GOT3 (cell line): ENCODE measurements at regions not wholly inside any gene's neighbourhood (a gene's known extent, or its start where the extent isn't known, plus 50 kb on each side); places are given as distances from the start of the nearest gene placed in this dataset.

Experiments
- DNase-seq: peaks from one replicate; lab custom pipeline; 2025; ENCODE audit warnings: mixed read lengths; lab: John Stamatoyannopoulos, UW

DNA sequence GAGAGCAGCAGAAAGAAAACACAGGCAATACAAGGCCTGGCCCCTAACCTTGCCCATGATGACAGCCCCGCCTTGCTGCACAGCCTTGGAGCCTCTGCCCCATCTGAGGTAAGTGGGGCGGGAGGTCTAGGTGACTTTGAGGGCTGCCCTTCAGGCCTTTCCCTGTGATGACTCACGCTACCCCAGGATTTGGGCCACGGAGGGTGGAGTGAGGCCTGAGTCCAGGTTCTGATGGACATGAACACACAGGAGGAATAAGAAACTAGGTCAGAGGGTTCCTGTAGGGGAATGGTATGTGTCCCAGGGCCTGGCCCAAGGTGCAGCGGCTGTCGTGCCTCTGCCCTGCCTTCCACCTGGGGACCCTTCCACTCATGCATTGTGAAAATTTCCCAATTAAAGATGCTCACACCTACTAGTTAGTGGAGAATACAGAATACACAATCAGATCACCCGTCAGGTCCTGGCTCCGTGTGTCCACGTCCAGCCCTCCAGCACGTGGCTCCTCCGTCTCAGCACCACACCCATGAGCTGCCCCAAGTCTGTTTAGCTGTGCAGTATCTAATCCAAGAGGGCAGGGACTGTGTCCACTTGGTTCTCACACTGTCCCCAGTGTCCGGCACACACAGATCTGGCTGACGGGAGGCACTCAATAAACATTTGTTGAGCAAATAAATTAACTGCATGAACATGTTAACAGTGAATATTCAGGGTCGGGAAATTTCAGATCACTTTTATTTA is 111.0 kb downstream of the CHST1 start:
- no peak for DNase-seq

DNA sequence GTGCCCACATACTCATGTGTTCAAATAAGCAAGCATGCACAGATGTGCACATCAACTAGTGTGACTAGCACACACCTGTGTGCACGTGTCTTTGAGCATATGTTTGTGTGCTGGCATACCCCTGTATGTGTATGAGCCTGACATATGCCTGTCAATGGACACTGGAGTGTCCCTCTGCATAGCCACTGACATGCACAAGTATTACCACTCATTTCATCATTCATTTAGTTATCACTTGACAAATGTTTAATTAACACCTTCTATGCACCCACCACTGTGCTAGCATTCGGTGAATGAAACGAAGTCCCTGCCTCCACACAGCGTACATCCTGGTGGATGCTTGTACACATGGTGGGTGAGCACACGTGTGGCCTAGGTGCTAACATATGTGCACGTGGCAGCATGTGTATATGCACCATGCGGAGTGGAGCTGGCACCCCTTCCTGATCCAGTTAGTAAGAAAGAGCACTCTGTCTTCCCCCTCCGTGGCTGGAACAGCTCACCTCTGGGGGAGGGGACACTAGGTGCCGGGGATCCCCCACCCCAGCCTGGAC is 112.0 kb downstream of the CHST1 start:
- DNase-seq = no peak

DNA sequence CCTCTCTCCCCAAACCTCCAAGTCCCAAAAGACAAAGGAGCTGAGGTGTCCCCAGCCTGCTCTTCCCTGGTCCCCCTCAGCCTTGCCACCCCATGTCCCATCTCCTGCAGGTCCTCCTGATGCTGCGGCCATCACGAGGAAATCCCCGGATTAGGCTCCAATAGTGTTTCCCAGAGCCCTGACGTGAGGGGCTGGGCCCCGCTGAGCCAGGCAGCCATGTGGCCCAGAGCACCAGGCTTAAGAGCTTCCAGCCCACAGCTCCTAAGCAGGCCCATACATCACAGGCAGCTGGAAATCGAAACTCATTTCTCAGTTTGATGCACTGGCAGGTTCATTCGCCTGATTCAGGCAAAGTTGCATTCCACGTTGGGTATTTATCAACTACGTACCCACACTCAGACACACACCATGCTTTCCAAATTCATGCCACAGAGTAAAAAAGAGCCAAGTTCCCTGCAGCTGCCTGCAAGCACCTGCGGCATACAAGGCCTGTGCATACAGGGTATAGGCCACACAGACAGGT is 114.2 kb downstream of the CHST1 start:
- no peak for DNase-seq

DNA sequence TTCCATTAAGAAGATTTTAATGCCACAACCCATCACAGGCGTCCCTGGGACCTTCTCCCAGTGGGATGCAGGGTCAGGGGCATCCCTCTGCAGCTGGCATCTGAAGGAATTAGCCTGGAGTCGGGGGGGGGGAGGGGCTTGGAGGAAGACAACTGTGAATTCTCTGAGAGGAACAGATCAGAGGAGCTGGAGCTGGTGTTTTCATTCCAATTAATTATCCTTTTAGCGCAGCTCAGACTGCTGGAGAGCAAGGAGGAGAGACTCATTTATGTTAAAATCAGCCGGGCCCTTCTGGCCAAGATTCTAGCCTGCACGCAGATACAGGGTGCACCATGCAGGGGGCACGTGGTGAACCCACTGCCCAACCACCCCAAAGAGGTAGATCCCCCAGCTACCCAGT is 116.2 kb downstream of the CHST1 start:
- no peak for DNase-seq

DNA sequence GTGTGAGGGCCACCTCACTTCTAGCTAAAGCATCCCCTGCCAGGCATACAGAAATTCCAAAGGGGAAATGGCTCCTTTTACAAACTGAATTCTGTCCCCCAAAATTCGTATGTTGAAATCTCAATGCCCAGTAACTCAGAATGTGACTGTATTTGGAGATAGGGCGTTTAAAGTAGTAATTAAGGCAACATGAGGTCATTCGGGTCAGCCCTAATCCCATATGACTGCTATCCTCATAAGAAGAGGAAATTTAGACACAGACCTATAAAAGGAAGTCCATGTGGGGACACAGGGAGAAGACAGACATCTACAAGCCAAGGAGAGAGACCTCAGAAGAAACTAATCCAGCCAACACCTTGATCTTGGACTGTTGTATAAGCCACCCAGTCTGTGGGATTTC is 119.1 kb downstream of the CHST1 start:
- no peak for DNase-seq

DNA sequence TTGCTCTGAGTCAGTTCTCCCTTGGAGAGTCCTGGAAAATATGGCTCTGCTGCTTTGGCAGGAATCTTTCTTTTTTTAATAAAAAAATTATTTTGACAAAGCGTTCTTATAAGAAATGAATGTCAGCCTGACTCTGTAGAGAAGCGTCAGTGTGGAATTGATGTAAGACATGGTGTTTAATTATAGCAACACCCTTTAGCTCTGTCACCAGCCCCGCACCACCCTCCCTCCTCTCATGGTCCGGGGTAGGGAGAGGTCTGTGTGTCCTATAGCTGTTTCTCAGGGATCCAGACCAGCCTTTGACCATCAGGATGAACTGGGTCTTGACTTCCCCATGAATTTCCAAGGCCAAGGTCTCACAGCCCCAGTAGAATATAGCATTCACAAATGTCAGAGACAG is 120.6 kb downstream of the CHST1 start:
- DNase-seq = no peak

DNA sequence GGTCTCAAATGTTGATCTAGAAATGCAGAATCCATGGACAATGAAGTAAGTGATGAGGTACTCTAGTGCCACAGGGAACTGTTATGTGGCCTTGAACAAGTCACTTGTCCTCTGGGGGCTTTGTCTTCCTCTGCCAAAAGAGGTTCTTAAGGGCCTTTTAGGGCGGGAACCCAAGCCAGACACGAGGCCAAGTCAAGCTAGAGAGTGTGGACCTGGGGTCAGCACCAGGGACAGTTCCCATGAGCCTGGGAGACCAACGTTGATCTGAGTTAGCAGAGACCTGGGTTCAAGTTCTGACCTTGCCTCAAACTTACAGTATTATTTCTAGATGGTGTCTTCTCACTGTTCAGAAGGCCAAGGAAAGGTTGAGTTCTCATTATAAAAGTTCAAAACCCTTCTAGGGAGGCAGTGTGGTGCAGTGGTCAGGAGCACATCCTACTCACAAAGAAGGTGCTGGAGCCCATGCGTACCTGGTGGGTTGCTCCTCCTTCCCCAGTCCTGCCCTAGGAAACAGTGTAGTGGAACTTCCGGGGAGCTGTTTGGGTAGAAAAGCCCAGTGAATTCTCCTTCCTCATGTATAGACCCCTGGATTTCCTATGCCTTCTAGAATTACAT is 121.5 kb downstream of the CHST1 start:
- no peak for DNase-seq

DNA sequence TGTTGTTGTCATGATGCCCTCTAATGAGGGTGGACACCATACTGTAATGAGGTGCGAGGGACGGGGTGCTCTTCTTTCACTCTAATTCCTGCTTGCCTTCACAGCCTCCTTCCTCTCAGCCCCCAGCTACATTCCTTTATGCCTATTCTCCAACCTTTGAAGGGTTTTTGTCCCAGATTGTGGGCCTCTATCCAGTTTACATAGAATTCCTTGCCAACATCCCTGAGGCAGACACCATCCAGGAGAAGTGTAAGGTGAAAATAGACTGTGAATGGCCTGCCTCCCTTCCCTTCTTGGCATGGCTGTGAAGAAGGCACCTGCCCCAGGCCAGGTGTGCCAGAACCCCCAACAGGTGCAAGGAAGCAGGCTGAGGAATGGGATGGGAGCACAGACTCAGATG is 122.3 kb downstream of the CHST1 start:
- DNase-seq = no peak

DNA sequence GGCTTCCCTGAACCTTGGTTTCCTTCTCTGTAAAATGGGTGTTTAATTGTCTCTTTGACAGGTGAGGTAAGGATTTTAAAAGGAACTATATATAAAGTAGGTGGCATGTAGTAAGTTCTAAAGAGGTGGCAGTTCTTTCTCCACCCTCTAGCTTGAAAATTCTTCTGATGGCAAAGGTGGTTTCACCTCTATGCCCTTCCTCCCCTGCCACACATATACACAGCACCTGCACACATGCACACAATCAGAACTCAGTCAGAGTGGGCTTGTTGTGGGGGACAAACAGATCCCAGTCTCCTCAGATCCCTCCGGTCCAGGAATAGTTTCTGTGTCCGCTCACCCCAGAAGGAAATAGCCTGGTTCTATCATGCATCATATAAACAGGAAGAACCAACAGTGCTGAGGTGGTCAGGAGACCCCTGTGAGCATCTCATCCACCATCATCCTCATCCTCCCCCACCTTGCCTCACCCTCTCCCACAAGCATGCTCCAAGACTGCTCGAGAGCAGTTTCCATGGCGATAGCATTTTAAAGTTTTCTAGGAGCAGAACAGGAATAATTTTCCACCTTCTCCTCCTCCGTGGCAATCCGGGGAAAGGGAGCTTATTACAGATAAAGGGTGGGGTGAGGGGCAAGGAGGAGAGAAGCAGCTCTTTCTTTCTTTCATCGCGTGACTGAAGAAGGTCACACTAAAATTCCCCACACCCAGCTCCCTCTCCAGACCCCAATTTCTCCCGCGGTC is 123.6 kb downstream of the CHST1 start:
- DNase-seq = no peak

DNA sequence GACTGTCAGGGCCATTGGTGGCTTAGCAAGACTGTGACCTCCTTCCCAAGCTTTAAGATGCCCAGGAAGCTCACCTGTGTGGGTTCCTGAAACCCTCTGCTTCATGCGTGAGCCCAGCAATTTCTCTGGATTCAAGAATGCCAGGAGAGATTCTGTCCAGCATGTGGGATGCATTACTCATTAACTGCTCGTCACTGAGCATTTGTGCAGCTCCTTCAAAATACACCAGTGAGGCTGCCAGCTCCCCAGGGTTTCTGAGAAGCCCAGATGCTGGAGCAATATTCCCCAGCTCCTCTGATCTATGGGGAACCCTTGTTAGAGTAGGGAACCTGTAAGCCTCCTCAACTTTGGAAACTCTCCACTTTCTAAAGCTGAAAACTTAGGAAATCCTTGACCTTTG is 126.5 kb downstream of the CHST1 start:
- DNase-seq = no peak

DNA sequence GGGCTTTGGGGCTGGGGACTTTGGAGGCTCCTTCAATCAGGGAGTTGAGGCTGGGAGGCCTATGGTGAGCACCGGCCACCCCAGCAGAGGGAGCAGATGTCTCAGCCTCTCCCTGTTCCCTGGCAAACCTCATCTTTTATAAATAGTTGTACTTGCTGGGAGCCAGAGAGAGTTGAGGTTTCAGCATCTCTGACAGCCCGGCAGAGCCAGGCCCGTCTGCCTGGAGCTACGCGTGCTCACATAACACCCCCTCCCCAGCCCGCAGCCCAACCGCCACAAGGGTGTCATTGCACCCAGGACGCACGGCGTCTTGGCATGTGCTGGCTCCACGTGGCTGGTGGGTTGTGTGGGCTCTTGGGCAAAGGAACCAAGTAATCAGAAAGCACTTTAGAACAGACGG is 127.1 kb downstream of the CHST1 start:
- no peak for DNase-seq

DNA sequence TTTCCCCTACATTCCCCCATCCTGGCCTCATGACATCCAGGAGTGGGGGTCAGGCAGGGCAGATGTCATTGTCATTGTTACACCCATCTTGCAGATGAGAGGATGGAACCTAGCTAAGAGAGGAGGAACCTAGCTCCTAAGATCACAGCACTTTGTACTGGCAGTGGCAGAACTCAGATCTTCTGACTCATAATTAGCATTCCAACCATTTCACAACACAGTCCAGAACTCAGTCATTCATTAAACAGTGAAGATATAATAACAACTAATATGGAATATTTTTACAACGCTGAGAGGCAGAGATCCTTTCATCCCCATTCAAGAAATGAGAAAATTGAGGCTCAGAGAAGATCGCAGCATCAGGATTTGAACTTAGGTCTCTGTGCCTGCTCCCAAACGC is 127.8 kb downstream of the CHST1 start:
- no peak for DNase-seq

DNA sequence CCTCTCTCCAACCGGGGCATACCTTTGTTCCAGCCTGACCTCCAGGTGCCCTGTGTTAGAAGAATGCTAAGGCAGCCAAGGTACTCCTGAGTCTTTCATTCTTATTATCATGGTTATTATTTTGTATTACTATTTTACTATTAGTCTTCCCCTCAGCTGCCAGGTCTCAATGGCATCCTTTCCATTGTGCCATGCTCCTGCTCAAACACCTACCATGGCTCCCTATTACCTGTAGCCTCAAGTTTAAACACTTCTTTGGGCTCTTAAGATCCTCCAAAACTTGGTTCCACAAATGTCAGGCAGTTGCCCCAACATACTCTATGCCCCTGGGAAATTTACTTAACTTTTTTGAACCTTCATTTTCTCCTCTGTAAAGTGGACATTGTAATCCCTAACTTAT is 130.4 kb downstream of the CHST1 start:
- no peak for DNase-seq

DNA sequence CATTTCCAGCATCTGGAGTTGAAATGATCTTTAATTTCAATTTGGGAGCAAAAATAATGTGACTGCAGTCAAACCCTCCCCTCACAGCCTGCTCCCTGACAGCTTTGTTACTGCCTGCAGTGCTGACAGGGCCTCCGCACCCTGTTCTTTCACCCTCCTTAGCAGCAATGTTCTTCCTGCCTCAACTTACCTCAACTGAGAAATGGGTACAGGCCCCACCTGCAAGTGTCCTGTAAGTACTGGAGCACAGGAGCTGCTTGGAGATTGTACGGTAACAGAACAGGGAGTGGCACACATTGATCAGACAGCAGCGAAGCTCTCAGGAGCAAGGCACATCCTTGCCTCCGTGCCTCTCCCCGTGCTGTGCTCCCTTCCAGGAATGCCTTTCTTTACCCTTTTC is 131.3 kb downstream of the CHST1 start:
- no peak for DNase-seq

DNA sequence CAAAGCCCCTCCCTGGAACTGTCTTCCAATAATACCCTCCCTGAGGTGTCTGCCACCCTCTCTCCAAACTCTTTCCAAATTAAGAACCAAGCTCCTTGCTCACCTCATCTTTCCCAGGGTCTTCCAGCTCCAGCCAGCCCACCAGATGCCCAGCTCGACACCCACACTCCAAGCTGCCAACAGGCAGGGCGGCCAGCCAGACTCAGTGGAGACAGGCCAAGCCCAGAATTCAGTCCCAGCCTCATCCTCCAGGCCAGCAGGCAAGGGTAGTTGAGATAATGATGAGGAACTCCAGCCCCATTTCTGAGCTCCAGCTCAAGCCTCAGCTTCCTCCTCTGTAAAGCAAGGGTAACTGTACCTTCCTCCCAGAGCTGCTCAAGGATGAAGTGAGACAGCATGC is 132.9 kb downstream of the CHST1 start:
- DNase-seq = no peak

DNA sequence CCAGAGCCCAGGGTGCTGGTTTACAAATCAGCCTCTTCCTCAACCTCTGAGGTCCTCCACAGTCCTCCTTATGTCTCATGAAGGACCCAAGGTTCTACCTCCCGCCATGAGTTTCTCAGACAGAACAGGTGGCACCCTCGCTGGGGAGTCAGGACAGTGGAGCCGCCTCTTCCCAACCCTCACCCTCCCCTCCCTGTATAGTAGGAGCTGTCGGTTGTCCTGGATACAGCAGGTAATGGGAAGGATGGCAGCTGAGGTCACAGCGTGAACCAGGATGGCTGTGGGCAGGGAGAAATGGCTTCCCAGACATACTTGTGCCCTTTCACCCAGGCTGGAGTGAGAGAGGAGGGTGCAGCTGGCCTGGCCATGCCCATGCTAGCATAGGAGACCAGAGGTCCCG is 134.6 kb downstream of the CHST1 start:
- DNase-seq = no peak

DNA sequence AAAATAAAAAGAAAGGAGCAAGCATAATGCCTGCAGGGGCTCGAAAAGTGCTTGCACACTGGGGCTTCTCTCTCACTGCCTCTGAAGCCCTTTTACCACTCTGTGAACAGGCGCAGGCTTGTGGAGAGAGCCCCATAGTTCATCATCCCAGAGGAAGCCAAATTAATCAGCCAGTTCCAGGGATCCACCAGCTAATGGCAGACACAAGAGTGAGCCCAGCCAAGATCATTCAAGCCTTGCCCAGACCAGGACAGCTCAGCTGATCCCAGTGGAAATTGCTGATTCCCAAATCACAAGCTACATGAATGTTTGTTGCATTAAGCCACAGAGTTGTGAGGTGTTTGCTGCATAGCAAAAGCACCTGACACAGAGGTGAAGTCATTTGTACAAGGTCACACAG is 135.3 kb downstream of the CHST1 start:
- DNase-seq = no peak

DNA sequence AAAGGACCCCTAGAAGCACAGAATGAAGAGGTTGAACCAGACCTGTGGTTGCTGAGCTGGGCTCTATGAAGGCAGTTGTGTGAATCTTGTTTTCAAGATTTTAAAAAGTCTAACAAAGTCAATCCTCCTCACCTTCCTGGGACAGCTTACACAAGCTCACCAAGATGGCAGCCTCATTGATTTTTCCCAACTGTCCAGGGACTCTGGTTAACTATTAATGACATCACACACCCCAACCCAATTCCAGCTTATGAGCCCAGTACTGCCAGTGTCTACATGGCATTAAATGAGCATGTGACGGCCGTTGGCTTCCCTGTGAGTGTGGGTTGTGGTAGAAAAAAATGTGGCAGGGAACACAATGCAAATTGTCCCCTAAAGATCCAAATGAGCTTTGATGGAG is 137.0 kb downstream of the CHST1 start:
- no peak for DNase-seq

DNA sequence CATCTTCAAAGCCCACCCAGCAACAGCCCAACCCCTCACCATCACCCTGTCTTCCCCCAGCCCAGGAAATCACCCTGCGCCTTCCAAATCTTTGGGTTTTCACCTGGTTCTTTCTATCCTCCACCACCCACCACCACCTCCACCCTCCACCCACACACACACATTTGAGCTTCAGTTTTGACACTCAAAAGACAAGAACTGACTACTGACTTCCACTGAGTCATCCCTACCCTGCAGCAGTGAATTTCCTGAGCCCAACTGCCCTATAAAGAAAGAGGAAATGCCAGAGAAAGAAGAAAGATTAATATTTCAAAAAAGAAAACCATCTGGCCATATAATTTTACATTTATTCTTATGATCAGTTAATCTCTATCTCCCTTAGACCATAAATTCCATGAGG is 137.5 kb downstream of the CHST1 start:
- no peak for DNase-seq

DNA sequence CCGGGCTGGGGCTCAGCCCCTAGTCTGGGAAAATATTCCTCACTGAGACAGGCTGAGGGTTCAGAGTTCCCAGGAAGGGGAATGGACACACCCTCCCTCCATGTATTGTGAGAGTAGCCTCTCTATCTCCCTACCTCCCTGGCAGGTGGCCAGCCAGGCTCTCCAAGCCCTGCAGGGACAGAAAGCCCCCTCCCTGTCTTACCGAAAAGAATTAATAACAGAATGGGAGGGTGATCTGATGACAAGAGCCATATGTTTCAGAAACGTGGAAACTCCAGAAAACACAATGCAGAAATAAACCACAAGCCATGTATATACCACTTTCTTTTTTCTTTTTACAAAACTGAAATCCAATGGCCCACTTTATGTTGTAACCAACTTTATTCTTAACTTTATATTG is 140.0 kb downstream of the CHST1 start:
- no peak for DNase-seq

DNA sequence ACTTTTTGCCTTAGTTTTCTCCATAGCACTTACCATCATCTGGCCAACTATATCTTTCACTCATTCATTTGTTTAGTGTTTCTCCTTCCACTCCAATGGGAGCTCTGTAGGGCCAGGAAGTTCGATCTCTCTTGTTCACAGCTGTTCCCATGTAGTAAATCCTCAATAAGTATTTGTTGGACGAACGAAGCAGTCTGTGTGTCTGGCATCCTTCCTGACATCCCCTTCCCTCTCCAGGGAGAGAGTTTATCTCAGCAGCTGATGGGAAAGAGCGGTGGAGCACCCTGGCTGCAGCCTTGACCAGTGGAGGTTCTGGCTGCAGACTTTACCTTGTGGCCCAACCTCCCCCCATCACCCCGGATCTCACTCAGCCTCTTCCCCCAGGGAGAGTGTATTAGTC is 141.7 kb downstream of the CHST1 start:
- DNase-seq = no peak

DNA sequence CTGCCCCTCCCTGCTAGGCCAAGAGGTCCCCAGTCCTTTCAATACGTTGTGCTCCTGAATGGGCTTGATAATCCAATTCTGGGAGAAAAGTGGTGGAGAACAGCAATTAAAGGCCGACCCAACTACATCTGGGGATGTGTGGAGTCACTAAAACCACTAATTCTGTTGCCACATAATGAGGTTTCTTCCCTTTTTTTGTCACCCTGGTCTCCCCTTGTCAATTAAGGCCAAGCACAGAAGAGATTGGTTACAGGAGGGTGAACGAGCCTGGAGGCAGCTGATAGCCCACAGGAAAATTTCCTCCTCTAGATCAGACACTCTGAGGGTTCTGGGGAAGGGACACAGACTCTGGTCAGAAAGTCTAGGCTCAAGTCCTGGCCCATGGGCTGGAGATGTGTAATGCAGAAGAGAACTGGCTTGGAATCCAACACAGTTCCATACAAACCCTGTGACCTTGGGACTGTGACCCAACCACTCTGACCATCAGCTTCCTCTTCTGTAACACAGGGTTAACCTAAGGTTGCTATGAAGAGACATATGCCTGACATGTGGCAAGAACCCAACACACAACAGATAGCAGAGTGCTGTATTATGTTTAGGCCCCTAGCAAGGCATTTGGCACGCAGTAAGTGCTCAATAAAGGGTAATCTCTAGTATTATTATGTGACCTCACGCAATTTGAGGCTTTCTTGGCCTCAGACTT is 146.4 kb downstream of the CHST1 start:
- DNase-seq = no peak
